Astrocyte (in vitro differentiated cells and primary cell): ENCODE measurements at regions not wholly inside any gene's neighbourhood (a gene's known extent, or its start where the extent isn't known, plus 50 kb on each side); places are given as distances from the start of the nearest gene placed in this dataset.

Experiments
- DNase-seq: peaks from one replicate; pipeline ENCODE4 v3.0.0-alpha.2; 2010; ENCODE audit warnings: low read depth
- FAIRE-seq: peaks from 2 replicates; lab custom pipeline; 2011; peaks lifted over from hg19 to GRCh38; lab: Jason Lieb, UNC
- H2AFZ ChIP-seq: 2 replicates; pipeline ENCODE4 v1.6.0; 2012; ENCODE audit warnings: low read depth, low read length, inconsistent platforms
- H3K27ac ChIP-seq: 2 replicates; pipeline ENCODE4 v1.5.1; 2011; ENCODE audit warnings: low read depth, low read length, inconsistent platforms
- H3K27me3 ChIP-seq: 2 replicates; pipeline ENCODE4 v1.6.0; 2011; ENCODE audit warnings: low read length, inconsistent platforms; ENCODE audit not compliant: insufficient read depth
- H3K36me3 ChIP-seq: 2 replicates; pipeline ENCODE4 v1.5.1; 2011; ENCODE audit warnings: low read length, inconsistent platforms; ENCODE audit not compliant: insufficient read depth
- H3K4me1 ChIP-seq: 2 replicates; pipeline ENCODE4 v1.5.1; 2011; ENCODE audit warnings: low read length, inconsistent platforms; ENCODE audit not compliant: insufficient read depth
- H3K4me2 ChIP-seq: 2 replicates; pipeline ENCODE4 v1.6.0; 2012; ENCODE audit warnings: low read length, inconsistent platforms
- H3K4me3 ChIP-seq: 2 replicates; pipeline ENCODE4 v1.5.1; 2011; ENCODE audit warnings: low read depth, mild to moderate bottlenecking, low read length, inconsistent platforms; ENCODE audit not compliant: insufficient read depth
- H3K79me2 ChIP-seq: 2 replicates; pipeline ENCODE4 v1.6.0; 2012; ENCODE audit warnings: mild to moderate bottlenecking, low read length, inconsistent platforms; ENCODE audit not compliant: insufficient read depth
- H3K9ac ChIP-seq: 2 replicates; pipeline ENCODE4 v1.6.0; 2012; ENCODE audit warnings: mild to moderate bottlenecking, low read length, inconsistent platforms
- H3K9me3 ChIP-seq: 2 replicates; pipeline ENCODE4 v1.5.1; 2012; ENCODE audit warnings: low read depth, mild to moderate bottlenecking, low read length, inconsistent platforms; ENCODE audit not compliant: insufficient read depth
- H4K20me1 ChIP-seq: 2 replicates; pipeline ENCODE4 v1.6.0; 2012; ENCODE audit warnings: low read length, inconsistent platforms; ENCODE audit not compliant: insufficient read depth
- H3K27ac Mint-ChIP-seq: one replicate; pipeline ENCODE4 v1.8.0; 2021; ENCODE audit warnings: mild to moderate bottlenecking, mixed read lengths; ENCODE audit not compliant: unreplicated experiment
- H3K27me3 Mint-ChIP-seq: one replicate; pipeline ENCODE4 v1.8.0; 2021; ENCODE audit warnings: low read depth, mixed read lengths; ENCODE audit not compliant: unreplicated experiment
- H3K36me3 Mint-ChIP-seq: one replicate; pipeline ENCODE4 v1.8.0; 2021; ENCODE audit warnings: low read depth, mixed read lengths; ENCODE audit not compliant: unreplicated experiment
- H3K4me1 Mint-ChIP-seq: one replicate; pipeline ENCODE4 v1.8.0; 2021; ENCODE audit warnings: low read depth, mixed read lengths; ENCODE audit not compliant: unreplicated experiment
- H3K4me3 Mint-ChIP-seq: one replicate; pipeline ENCODE4 v1.8.0; 2021; ENCODE audit warnings: mild to moderate bottlenecking, moderate library complexity, mixed read lengths; ENCODE audit not compliant: unreplicated experiment
- H3K9me3 Mint-ChIP-seq: one replicate; pipeline ENCODE4 v1.8.0; 2021; ENCODE audit warnings: mild to moderate bottlenecking, mixed read lengths; ENCODE audit not compliant: unreplicated experiment
- CTCF ChIP-seq: IDR thresholded peaks from 2 replicates; pipeline ENCODE4 v1.5.1; 2011; ENCODE audit warnings: low read depth, mild to moderate bottlenecking, inconsistent platforms, low read length, moderate library complexity; ENCODE audit not compliant: insufficient read depth
- EZH2 ChIP-seq: IDR thresholded peaks from 2 replicates; pipeline ENCODE4 v1.6.1; 2012; ENCODE audit warnings: mild to moderate bottlenecking, low read length, inconsistent platforms; ENCODE audit not compliant: insufficient read depth

- no peaks in the 10 kb centered on the region for H3K36me3 Mint-ChIP-seq
- Histone ChIP-seq H3K36me3 (no peaks in the 10 kb centered on the region), H3K4me3 (no peak overlapping the region), H2AFZ (no peak overlapping the region), H4K20me1 (no peaks in the 10 kb centered on the region), H3K4me1 (no peaks in the 10 kb centered on the region), H3K79me2 (no peaks in the 10 kb centered on the region), H3K27ac (no peak overlapping the region), H3K4me2 (no peak overlapping the region), H3K27me3 (no peaks in the 10 kb centered on the region), H3K9me3 (no peaks in the 10 kb centered on the region), H3K9ac (no peak overlapping the region)
- no peak overlapping the region for H3K4me3 Mint-ChIP-seq
- no peak for DNase-seq
- no peak for FAIRE-seq
- H3K4me1 Mint-ChIP-seq, result no peaks in the 10 kb centered on the region
- H3K9me3 Mint-ChIP-seq, result no peaks in the 10 kb centered on the region
- H3K27ac Mint-ChIP-seq, result no peak overlapping the region
- TF ChIP-seq CTCF (no peak), EZH2 (no peak)
- H3K27me3 Mint-ChIP-seq, result no peaks in the 10 kb centered on the region
These were observed 935.9 kb upstream of the COX7C start for GRCh38 chr5:85681871-85682270.

- H3K9ac ChIP-seq, result no peak overlapping the region
- H2AFZ ChIP-seq, result no peak overlapping the region
- no peaks in the 10 kb centered on the region for H3K9me3 ChIP-seq
- Mint-ChIP-seq H3K4me3 (no peak overlapping the region), H3K4me1 (no peaks in the 10 kb centered on the region), H3K9me3 (no peaks in the 10 kb centered on the region), H3K36me3 (no peaks in the 10 kb centered on the region), H3K27me3 (no peaks in the 10 kb centered on the region), H3K27ac (no peak overlapping the region)
- no peaks in the 10 kb centered on the region for H3K79me2 ChIP-seq
- FAIRE-seq (no peak), DNase-seq (no peak)
- no peak overlapping the region for H3K4me2 ChIP-seq
- H3K36me3 ChIP-seq, result no peaks in the 10 kb centered on the region
- TF ChIP-seq CTCF, result no peak
- TF ChIP-seq EZH2, result no peak
- no peak overlapping the region for H3K27ac ChIP-seq
- no peaks in the 10 kb centered on the region for H3K27me3 ChIP-seq
- no peak overlapping the region for H3K4me3 ChIP-seq
- no peaks in the 10 kb centered on the region for H4K20me1 ChIP-seq
- no peaks in the 10 kb centered on the region for H3K4me1 ChIP-seq
These were observed 933.4 kb upstream of the COX7C start for GRCh38 chr5:85684351-85684750.

- Histone ChIP-seq H2AFZ (no peak overlapping the region), H3K4me2 (no peak overlapping the region), H4K20me1 (no peaks in the 10 kb centered on the region), H3K36me3 (no peaks in the 10 kb centered on the region), H3K9ac (no peak overlapping the region), H3K27me3 (no peaks in the 10 kb centered on the region), H3K4me1 (no peaks in the 10 kb centered on the region), H3K79me2 (no peaks in the 10 kb centered on the region), H3K27ac (no peak overlapping the region), H3K9me3 (no peaks in the 10 kb centered on the region), H3K4me3 (no peak overlapping the region)
- Mint-ChIP-seq H3K36me3 (no peaks in the 10 kb centered on the region), H3K27me3 (no peaks in the 10 kb centered on the region), H3K4me1 (no peaks in the 10 kb centered on the region), H3K4me3 (no peak overlapping the region), H3K9me3 (no peaks in the 10 kb centered on the region), H3K27ac (no peak overlapping the region)
- TF ChIP-seq EZH2, result no peak
- TF ChIP-seq CTCF, result no peak
- no peak for FAIRE-seq
- no peak for DNase-seq
These were observed 914.4 kb upstream of the COX7C start for GRCh38 chr5:85703296-85703695.
